K562 (cell line): ENCODE measurements at regions not wholly inside any gene's neighbourhood (a gene's known extent, or its start where the extent isn't known, plus 50 kb on each side); places are given as distances from the start of the nearest gene placed in this dataset.

Experiments used
- FOXO4 ChIP-seq: fragments of 450-650 bp; formaldehyde crosslinking; IDR thresholded peaks from 2 replicates; pipeline ENCODE4 v1.4.0; 2020; ENCODE audit warnings: mild to moderate bottlenecking, moderate library complexity
- SIN3A ChIP-seq, 2 experiments: fragments of 150-350 bp in 1 of 2; IDR thresholded peaks; 2 replicates each; pipeline ENCODE4 v1.6.1; 2011 to 2016; ENCODE audit warnings: borderline replicate concordance in 2 of 2, low read depth in 2 of 2, low read length in 2 of 2, mild to moderate bottlenecking in 2 of 2, moderate library complexity in 2 of 2; ENCODE audit not compliant: control insufficient read depth in 1 of 2
- ZNF644 ChIP-seq: fragments of 200-800 bp; sonication (Bioruptor generic); IDR thresholded peaks from 2 replicates; pipeline ENCODE4 v1.6.1; 2016; ENCODE audit warnings: low read depth, missing genetic modification characterization, missing compliant biosample characterization

- TF ChIP-seq FOXO4 (no peak), SIN3A (IDR thresholded peaks at IDR 0.05; ENCODE audit: borderline replicate concordance in 2 of 2, control insufficient read depth in 1 of 2, low read depth in 2 of 2, low read length in 2 of 2) (no peak), ZNF644 (tag) (no peak)
Measured at GRCh38 chr10:118965096-118965495, 64.4 kb upstream of the NANOS1 start.
